ENCODE measurements at regions not wholly inside any gene's neighbourhood (a gene's known extent, or its start where the extent isn't known, plus 50 kb on each side); places are given as distances from the start of the nearest gene placed in this dataset.

- Histone ChIP-seq H4K5ac (ENCODE audit: insufficient read length, low read depth, low read length) (no peak overlapping the region), H3K4me1 (replicated peaks in 1 of 4; ENCODE audit: control insufficient read depth in 3 of 4, insufficient read depth in 4 of 4, low read length in 3 of 4) (no peaks in the 10 kb centered on the region), H3K36me3 (ENCODE audit: control insufficient read depth in 2 of 4, insufficient read depth in 4 of 4, low read length in 3 of 4) (no peaks in the 10 kb centered on the region), H3K4me2 (ENCODE audit: insufficient read depth in 1 of 2, low read depth in 2 of 2, low read length in 2 of 2) (no peak overlapping the region), H3K18ac (ENCODE audit: extremely low read depth, low read length) (no peak overlapping the region), H3K79me1 (ENCODE audit: low read depth, low read length) (no peaks in the 10 kb centered on the region), H4K8ac (ENCODE audit: extremely low read depth, insufficient read depth, low read length) (no peak overlapping the region), H4K20me1 (replicated peaks in 1 of 2; ENCODE audit: control insufficient read depth in 1 of 2, insufficient read depth in 2 of 2, low read length in 2 of 2) (no peaks in the 10 kb centered on the region), H2AFZ (ENCODE audit: low read length) (no peak overlapping the region), H2BK20ac (ENCODE audit: low read length) (no peak overlapping the region), H2AK5ac (ENCODE audit: low read depth, low read length) (no peak overlapping the region), H4K91ac (replicated peaks; ENCODE audit: insufficient read length, low read length) (no peak overlapping the region), H3K9ac (replicated peaks in 1 of 4; ENCODE audit: extremely low read depth in 1 of 4, low read depth in 3 of 4, low read length in 3 of 4) (no peak overlapping the region), H3K4ac (replicated peaks; ENCODE audit: insufficient read length, low read depth, low read length) (no peak overlapping the region), H3K23ac (ENCODE audit: insufficient read length) (no peak overlapping the region), H2BK12ac (ENCODE audit: low read depth, low read length) (no peak overlapping the region), H2BK120ac (replicated peaks; ENCODE audit: low read depth, low read length) (no peak overlapping the region), H3K23me2 (ENCODE audit: low read depth, low read length) (no peaks in the 10 kb centered on the region), H3K14ac (ENCODE audit: insufficient read length) (no peak overlapping the region), H3K56ac (replicated peaks; ENCODE audit: insufficient read length, low read depth, low read length) (no peak overlapping the region), H3K4me3 (ENCODE audit: extremely low read depth in 1 of 4, insufficient read depth in 2 of 4, low read depth in 3 of 4, low read length in 4 of 4) (no peak overlapping the region), H3K27me3 (replicated peaks in 1 of 4; ENCODE audit: control insufficient read depth in 3 of 4, extremely low read depth in 1 of 4, insufficient read depth in 3 of 4, low read length in 3 of 4) (no peaks in the 10 kb centered on the region), H3K27ac (ENCODE audit: low read depth, low read length) (no peak overlapping the region), H2BK5ac (ENCODE audit: low read depth, low read length) (no peak overlapping the region), H3K9me3 (ENCODE audit: insufficient read depth in 2 of 2, low read depth in 1 of 2, low read length in 1 of 2) (peaks cover 53 to 65% of the 10 kb centered on the region in 2 experiments), H2BK15ac (ENCODE audit: low read length) (no peak overlapping the region), H3K79me2 (ENCODE audit: control insufficient read depth in 1 of 2, insufficient read depth in 2 of 2, low read length in 2 of 2) (no peaks in the 10 kb centered on the region)
- no peak for FAIRE-seq
- DNase-seq (ENCODE audit: low read depth in 1 of 2, low spot score in 2 of 2): no peak
- 73% methylated on average over 5 of the region's 5 CpGs; no CpG with 5 or more reads in 1 of the 2 experiments for WGBS, 2 experiments (ENCODE audit: extremely low coverage in 1 of 2, insufficient coverage in 1 of 2, insufficient read length in 1 of 2, insufficient replicate concordance in 2 of 2, low coverage in 1 of 2, low lambda C conversion rate in 2 of 2, missing lambda C conversion rate in 1 of 2)
- TF ChIP-seq EGR1 (IDR thresholded peaks at IDR 0.05; ENCODE audit: borderline replicate concordance, low read depth, low read length): no peak
- TF ChIP-seq EZH2 (IDR thresholded peaks at IDR 0.05; ENCODE audit: low read depth, low read length, severe bottlenecking): no peak
- ChIA-PET CTCF (ENCODE audit: partially characterized antibody) (no interaction called here), POLR2A (ENCODE audit: partially characterized antibody) (no interaction called here)
These were observed 869.2 kb downstream of the TMEM121 start for GRCh38 chr14:106395456-106396050.

Measured in H1 (cell line).